ENCODE measurements at regions not wholly inside any gene's neighbourhood (a gene's known extent, or its start where the extent isn't known, plus 50 kb on each side); places are given as distances from the start of the nearest gene placed in this dataset.

DNA sequence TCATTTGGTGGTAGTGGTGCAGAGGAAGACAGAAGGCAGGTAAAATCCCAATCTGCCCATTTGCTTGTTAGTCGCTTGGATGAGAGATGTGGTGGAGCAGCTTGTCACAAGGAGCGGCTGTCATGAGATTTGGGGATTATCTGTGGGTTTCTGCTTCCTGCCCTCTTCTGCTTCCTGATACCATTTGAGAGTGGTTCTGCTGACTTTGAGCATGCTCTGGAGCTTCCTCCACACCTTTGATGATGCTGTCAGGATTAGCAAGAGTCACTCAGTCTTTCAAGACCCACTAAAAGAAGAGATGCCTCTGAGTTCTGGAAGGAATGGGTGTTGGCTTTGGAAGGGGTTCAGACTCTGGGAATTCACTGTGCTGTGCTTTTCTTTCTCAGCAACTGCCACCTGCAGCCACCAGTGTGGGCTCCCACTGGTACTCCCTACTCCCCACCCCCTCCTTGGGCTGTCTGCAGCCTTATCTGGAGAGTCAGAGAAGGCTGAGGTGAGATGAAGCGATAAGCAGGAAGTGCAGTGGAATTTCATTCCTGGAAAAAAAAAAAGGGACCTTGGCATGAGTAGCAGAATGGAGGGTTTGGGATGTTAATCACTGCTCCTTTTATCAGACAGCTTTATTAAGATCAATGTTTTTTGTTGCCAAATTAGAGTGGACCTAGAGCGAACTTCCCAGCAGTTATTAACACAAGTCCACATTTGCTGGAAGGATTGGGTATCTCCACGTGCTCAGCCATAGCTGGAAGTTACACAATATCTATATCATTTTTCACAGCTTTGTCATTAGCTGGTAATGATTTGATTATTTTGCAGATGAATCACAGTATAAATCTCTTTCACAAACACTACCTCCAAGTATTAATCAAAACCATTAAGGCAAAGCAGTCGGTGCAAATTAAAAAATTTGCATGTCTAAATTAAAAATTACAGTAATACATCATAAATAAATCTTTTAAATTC lies 233.0 kb upstream of the SATB1 start:
- DNase-seq = no peak

DNA sequence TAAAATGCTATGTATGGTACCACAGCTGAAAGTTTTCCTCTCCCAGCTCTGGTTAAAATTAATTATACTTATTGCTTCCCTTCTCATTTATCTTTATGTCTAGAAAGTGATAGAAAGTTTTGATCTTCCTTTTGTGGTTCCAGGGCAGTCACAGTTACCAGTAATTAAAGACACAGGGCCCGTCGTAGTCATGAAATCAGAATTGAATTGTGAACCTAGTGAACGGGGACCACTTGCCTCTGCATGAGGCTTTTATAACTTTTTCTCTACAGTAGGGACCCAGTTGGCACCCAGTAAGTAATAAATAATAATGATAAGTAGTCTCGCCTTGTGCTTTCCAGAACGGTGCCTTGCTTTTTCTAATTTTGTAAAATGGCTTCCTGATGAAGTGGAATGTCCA lies 231.7 kb upstream of the SATB1 start:
- no peak for DNase-seq

DNA sequence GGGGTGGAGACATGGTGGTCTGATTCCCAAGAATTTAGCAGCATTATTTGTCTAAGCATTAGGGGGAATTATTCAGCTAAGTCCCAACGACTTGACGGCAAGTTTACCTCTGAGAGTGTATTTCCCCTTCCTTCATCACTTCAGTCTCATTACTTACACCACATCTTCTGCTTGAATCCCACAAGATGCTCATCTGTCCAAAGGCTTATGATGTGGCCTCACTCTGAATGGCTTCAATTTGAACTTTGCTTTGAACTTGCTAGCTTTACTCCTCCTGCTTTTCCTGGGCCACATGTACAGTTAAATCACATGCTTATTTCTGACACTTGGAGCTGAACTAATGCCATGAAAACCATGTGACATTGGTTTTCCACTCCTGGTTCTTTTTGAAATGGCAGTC lies 231.3 kb upstream of the SATB1 start:
- DNase-seq = no peak

DNA sequence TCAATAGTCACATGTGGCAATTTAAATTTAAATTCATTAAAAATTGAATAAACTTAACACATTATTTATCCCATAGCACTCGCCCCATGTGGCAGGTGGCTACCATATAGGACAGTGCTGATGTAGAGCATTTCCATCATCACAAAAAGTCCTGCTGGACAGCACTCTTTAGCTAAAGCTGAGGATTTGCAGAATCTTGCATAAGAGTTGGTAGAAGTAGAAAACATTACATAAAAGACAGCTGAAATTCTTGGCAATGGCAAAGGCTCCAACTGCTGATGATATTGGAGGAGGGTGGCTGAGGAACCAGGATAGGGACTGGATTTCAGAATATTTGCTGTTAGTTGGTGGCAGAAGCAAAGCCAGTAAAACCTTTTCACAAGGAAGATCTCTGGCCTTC lies 230.7 kb upstream of the SATB1 start:
- DNase-seq = no peak

DNA sequence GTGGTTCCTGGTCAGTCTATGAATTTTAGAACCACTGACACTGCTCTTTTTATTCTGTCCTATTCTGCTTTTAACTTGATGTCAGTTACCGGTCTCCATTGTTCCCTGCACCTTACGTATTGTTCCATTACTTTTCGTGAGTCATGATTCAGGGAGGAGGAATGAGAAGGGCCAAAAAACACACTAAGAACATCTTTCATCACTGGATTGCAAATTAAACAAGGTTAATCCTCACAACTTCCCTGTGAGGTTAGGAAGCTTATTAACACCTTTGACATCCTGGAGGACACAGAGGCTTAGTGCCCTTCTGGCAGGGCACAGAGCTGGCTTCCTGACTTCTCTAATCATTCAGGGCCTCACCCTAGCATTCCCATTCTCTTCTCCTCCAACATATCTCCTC lies 227.6 kb upstream of the SATB1 start:
- DNase-seq = no peak

DNA sequence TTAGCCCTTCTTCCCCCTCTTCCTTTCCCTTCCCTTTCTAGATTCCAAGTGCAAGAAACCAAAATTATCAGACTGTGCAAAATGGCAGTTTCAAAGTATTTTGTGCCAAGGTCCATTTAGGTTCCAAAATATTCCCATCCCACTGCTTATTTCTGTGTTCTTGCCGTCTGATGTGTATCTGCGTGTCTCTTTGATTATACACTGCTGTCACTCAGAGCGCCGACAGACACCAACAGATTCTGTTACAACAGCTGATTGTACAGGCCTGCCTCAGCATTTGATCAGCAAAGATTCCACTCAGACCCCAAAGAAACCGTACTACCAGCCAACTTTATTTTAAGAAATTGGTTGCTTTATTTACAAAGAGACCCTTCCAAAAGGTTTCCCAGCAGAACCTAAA lies 225.6 kb upstream of the SATB1 start:
- no peak for DNase-seq

DNA sequence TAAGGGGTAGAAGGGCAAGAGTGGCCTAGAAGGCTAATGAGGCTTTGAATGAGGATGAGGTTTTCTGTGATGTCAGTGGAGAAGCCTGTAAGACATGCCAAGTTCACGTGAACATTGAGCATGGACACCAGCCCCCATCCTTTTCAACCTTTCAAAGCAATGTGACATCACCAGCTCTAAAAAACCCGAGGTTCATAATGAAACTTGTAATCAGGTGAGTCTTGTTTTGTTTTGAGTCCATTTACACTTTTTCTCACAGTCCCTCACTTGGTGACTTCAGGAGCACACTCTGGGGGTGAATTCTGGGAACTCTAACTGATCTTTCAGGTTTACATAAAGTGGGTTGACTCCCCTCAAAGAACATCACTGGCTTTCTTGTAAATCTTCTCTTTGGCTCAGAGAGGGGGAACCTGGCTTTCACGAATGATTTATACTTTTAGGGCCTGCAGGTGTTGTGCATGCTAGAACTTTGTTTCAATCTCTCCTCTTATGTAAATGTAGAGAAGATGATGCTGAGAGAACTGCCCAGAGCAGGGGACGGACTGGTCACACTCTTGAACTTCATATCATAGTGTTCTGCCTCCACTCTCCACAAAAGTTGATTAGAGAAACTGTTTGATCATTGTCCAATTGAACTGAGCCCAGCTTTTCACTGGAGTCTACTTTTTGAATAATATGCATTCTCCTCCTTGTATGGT lies 224.7 kb upstream of the SATB1 start:
- no peak for DNase-seq

DNA sequence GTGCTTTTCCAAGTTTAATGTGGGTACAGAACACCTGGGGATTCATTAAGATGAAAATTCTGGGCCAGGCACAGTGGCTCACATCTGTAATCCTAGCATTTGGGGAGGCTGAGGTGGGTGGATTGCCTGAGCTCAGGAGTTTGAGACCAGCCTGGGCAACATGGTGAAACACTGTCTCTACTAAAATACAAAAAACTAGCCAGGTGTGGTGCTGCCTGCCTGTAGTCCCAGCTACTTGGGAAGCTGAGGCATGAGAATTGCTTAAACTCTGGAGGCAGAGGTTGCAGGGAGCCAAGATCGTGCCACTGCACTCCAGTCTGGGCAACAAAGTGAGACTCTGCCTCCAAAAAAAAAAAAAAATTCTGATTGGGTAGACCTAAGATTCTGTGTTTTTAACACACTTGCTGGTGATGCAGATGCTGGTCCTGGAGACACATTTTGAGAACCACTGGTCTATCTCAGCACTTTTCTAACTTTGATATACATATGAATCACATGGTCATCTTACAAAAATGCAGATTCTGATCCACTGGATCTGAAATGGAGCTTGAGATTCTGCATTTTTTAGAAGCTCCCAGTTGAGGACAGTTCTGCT lies 223.8 kb upstream of the SATB1 start:
- no peak for DNase-seq

DNA sequence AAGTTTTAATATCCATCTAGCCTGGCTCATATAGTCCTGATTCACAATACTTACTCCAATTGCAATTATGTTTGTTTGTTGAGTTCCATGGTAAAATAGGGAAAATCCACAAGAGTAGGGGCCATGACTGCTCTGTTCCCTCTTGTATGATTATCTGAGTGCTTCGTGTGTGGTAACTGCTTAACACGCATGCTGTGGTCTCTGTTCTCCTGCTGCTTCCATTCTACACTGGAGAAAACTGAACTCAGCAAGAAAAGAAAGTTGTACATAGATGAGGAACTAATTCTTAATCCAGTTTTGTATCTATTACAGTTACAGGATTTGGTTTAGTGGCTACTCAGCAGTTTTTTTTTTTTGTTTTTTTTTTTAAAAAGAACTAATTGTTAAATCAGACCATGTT lies 223.0 kb upstream of the SATB1 start:
- DNase-seq = no peak

DNA sequence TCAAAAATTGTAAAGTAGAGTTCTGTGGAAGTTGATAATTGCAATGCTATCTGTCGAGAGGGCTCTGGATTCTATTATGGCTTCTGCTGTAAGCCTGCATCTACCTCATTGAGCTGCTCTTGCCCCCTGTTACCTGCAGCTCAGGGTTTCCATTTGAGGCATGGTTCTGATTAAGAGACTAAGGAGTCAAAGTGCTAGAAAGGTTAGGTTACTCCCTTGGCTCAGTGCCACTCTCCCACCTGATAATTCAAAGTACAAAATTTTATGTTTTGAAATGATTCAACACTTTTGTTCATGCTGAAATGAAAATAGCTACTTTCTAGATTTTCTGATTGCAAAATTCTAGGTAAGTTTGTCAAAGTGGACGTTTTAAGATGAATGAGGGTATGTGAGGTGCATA lies 220.5 kb upstream of the SATB1 start:
- no peak for DNase-seq

DNA sequence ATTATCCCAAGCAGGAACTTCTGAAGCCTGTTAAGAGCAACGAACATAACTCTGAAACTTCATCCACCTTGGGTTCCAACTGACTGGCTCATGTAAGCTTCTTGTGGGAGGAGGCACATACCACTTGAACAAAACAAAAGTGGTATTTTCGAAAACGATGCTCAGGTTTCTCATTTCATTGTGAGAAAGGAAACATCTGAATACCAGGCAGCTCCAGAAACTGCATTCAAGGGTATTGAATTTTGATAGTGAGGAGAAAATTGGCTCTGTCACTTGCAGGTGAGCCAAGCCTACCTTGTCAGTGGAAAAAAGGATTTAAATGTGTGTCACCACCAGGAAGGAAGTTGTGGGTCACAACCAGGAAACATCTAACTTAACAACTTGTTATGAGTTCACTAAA lies 218.1 kb upstream of the SATB1 start:
- no peak for DNase-seq

DNA sequence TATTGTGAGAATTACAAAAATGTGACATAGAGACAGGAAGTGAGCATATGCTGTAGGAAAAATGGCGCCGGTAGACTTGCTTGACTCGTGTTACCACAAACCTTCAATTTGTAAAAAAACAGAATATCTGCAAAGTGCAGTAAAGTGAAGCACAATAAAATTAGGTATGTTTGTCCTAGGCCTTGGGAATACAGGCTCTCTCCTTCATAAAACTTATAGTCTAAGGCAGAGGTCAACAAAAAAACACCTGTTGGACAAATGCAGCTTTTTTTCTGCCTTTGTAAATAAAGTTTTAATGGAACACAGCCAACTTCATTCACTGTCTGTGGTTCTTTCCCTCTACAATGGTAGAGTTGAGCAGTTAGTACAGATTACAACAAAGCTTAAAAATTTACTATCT lies 216.8 kb upstream of the SATB1 start:
- DNase-seq = no peak

DNA sequence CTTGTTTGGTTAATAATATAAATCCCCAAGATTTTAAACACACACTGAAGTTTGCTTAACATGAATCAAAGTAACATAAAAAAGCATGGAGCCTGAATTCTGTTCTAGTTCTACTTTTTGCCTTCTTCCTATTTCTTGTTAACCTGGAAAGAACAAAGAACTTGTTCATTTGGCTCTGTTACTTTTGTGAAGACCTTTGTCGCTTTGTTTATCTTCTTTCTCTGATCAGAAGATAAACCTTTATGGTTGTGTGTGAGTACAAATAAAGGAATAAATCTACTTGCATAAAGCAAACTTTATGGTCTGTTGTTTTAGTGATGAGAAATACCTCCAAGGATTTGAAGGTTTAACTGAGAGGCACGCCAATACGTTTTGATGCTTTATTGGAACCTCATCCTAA lies 210.1 kb upstream of the SATB1 start:
- DNase-seq = no peak

DNA sequence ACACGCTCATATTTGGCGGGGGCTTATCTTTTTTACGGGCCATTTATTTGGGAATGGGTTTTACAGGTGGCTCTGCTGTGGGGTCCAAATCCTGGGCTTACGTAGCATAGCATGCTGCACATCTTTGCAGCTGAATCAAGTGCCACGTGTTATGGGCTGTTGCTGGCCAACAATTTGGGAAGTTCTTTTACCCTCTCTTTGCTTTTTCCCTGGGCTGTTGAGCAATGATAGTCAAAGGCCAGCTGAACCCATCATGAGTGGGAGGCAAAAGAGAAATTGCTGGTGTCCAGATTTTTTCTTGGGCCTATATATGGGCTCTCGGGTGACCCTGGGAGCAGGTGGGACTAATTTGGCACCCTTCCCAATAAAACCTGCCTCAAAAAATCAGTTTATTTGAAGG lies 209.3 kb upstream of the SATB1 start:
- no peak for DNase-seq

DNA sequence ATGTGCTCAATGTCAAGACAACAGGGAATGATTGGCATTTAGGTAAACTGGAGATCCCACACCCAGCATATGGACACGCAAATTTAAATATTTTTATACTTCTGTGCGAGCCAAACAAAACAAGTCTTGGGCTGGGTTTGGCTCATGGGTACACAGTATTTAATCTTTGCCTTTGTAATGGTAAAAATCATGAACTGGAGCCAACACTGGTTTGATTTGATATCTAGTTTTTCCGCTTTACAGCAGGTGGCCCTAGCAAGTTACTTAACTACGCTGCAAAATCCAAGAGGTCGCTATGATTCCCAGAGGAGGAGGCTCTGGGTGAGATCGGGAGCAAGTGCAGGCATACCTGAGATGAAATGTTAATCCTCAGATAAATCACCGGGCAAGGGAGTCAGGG lies 207.9 kb upstream of the SATB1 start:
- DNase-seq = no peak

DNA sequence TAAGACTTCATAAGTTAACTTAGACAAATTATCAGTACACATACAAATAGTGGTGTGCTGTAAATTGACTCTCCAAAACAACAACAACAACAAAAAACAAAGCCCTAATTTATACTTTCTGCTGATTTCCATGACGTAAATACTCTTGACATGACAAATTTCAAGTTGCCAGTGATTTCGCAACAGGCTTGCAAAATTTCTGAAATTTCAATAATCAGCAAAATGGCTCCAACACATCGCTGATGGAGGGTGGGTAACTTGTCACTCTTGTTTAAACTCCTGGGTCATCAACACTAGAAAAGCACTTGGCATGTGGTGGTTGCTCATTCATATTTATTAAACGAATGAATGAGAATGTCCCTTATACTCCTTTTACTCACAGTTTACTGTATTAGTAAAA lies 205.2 kb upstream of the SATB1 start:
- DNase-seq = no peak

DNA sequence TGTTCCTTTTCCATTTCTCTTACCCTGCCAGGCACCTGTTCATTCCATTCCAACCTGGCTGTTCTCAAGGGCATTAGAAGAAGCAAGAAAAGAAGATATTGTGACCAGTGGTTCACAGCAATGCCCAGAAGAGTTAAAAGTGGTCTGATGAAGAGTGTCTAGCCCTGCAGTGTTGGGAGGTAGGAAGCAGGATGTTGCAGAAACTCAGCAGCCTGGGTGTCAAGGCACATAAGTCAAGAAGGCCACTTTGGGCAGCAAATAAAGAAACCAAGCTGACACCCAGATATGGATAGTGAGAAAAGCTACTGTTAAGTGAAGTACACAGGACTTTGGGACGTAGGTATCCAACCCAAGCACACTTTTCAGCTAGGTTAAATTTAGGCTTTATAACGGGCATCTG lies 199.9 kb upstream of the SATB1 start:
- DNase-seq = no peak

DNA sequence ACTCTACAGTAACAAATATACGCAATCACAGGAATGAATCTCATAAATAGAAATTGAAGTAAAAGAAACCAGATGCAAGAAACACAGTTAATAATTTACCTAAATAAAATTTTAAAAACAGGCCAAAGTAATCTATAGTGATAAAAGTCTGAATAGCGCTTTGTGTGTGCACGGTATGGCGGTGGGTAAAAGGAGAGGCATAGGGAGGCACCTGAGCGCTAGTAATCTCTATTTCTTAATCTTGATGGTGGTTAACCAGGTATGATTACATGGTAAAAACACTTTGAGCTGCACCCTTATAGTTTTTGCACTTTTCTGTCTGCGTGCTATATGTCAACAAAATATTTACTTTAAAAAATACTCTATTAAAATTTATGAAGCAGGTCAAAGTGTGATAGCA lies 198.1 kb upstream of the SATB1 start:
- no peak for DNase-seq

DNA sequence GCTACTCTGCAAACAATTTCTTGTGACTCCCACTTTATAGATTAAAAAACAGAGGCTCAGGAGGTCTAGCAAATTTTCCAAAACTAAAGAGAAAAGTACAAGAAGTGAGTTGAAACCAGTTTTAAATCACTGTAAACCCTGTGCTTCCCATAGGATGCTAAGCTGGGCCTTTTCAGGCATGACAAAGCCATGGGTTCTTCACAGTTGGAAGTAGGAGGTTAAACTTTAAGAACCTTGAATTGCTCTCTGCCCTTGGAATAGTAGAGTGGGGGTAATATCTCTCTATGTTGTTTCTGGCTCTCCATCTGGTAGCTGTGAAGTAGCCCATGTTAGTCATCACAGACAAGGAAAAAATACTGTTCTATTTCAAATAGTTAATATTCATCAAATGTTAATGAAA lies 193.6 kb upstream of the SATB1 start:
- no peak for DNase-seq

DNA sequence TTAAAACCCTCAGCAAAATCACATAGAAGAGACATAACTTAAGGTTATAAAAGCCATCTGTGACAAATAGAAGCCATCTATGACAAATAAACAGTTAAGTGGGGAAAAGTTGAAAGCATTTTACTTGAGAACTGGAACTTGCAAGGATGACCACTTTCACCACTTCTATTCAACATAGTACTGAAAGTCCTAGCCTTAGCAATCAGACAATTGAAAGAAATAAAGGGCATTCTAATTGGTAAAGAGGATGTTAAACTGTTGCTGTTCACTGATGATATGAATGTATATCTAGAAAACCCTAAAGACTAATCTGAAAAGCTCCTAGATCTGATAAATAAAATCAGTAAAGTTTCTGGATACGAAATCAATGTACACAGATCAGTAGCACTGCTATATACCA lies 186.9 kb upstream of the SATB1 start:
- no peak for DNase-seq

DNA sequence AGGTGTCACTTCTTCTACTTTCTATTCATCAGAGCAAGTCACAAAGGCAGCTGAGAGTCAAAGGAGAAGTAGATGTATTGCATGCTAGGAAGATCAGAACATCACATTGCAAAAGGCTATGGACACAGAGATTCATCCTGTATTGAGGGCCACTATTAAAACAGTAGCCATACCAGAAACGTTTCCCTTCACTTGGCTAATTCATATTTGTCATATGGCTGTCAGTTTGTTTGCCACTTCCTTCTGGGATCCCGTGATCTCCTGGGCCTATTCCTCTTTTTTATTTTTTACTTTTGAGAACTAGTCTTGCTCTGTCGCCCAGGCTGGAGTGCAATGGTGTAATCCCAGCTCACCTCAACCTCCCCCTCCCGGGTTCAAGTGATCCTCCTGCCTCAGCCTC lies 184.0 kb upstream of the SATB1 start:
- no peak for DNase-seq

DNA sequence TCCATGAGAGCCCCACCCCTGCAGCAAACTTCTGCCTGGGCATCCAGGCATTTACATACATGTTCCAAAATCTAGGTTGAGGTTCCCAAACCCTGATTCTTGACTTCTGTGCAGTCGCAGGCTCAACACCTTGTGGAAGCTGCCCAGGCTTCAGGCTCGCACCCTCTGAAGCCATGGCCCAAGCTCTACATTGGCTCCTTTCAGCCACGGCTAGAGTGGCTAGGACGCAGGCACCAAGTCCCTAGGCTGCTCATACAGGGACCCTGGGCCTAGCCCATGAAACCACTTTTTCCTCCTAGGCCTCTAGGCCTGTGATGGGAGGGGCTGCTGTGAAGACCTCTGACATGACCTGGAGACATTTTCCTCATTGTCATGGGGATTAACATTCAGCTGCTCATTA lies 172.8 kb upstream of the SATB1 start:
- DNase-seq = no peak

DNA sequence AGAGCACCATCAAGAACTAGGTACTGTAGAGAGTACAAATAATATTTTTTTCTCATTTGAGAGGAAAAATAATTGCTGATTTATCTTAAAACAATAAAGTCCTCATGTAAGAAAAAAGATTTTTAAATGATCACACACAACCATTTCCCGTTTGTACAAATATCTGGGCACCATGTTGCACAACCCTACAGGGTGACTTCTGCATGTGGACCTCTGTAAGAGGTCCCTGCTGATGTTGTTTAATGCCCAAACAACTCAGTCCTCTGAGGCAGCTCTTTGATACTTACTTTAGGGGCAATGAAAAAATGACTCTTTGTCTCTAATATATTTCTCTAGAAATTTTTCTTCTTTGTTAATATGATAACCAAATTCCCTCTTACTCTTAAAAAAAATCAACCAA lies 168.1 kb upstream of the SATB1 start:
- DNase-seq = no peak

DNA sequence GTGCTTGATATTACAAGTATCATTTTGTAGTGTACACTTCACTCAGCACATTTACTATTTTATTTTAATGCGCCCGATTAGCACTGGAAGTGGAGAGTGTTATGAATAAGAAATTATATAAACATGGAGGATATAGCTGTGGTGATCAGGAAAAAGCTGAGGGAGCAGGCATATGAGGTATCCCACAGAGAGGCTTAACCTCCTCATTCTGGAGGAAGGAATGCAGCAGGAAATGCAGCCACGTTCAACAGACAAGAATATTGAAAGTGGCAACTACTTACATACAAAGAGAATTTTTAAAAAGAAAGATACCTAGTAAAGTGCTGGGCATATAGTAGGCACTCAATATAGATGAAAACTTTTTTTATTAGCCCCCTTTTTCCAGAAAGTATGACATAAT lies 166.0 kb upstream of the SATB1 start:
- DNase-seq = no peak
